ENCODE measurements at regions not wholly inside any gene's neighbourhood (a gene's known extent, or its start where the extent isn't known, plus 50 kb on each side); places are given as distances from the start of the nearest gene placed in this dataset.

- Histone ChIP-seq H3K27ac (no peak overlapping the region), H3K36me3 (no peaks in the 10 kb centered on the region), H3K9me3 (no peaks in the 10 kb centered on the region), H3K4me3 (no peak overlapping the region), H3K27me3 (replicated peaks; ENCODE audit: insufficient read depth) (no peaks in the 10 kb centered on the region), H3K4me1 (ENCODE audit: control insufficient read depth in 1 of 2, low read depth in 2 of 2) (peaks cover 0 to under 1% of the 10 kb centered on the region in 2 donors)
- no peak for DNase-seq (ENCODE audit: low spot score)
- ATAC-seq (ENCODE audit: insufficient number of reproducible peaks, low FRiP score, low read depth) = no peak
- TF ChIP-seq CTCF (IDR thresholded peaks at IDR 0.05) = no peak
Measured at GRCh38 chr5:128757196-128757959, 207.9 kb upstream of the SLC27A6 start.

- no peak for DNase-seq (ENCODE audit: low spot score)
- Histone ChIP-seq H3K36me3 (no peaks in the 10 kb centered on the region), H3K9me3 (no peaks in the 10 kb centered on the region), H3K27me3 (replicated peaks; ENCODE audit: insufficient read depth) (no peaks in the 10 kb centered on the region), H3K4me3 (no peak overlapping the region), H3K4me1 (ENCODE audit: control insufficient read depth in 1 of 2, low read depth in 2 of 2) (peaks cover 13 to 40% of the 10 kb centered on the region in 2 donors), H3K27ac (peak overlapping the region; percentile 60 to 61)
- no peak for TF ChIP-seq CTCF (IDR thresholded peaks at IDR 0.05)
- ATAC-seq (ENCODE audit: insufficient number of reproducible peaks, low FRiP score, low read depth) = no peak
Measured at GRCh38 chr5:128762661-128763306, 202.5 kb upstream of the SLC27A6 start.

- ATAC-seq (ENCODE audit: insufficient number of reproducible peaks, low FRiP score, low read depth) = no peak
- Histone ChIP-seq H3K4me1 (ENCODE audit: control insufficient read depth in 1 of 2, low read depth in 2 of 2) (peaks cover 13 to 40% of the 10 kb centered on the region in 2 donors), H3K4me3 (no peak overlapping the region), H3K27me3 (replicated peaks; ENCODE audit: insufficient read depth) (no peaks in the 10 kb centered on the region), H3K27ac (peak overlapping the region; percentile 60 to 61), H3K9me3 (no peaks in the 10 kb centered on the region), H3K36me3 (no peaks in the 10 kb centered on the region)
- no peak for DNase-seq (ENCODE audit: low spot score)
- TF ChIP-seq CTCF (IDR thresholded peaks at IDR 0.05) = no peak
Measured at GRCh38 chr5:128763321-128763720, 202.0 kb upstream of the SLC27A6 start.

GRCh38 chr5:128764601-128765310, 200.5 kb upstream of the SLC27A6 start:
- Histone ChIP-seq H3K4me1 (ENCODE audit: control insufficient read depth in 1 of 2, low read depth in 2 of 2) (peaks cover 13 to 40% of the 10 kb centered on the region in 2 donors), H3K4me3 (no peak overlapping the region), H3K36me3 (no peaks in the 10 kb centered on the region), H3K27ac (peak overlapping the region in 1 of 2 donors; percentile 34), H3K9me3 (no peaks in the 10 kb centered on the region), H3K27me3 (replicated peaks; ENCODE audit: insufficient read depth) (no peaks in the 10 kb centered on the region)
- ATAC-seq (ENCODE audit: insufficient number of reproducible peaks, low FRiP score, low read depth) (no peak), DNase-seq (ENCODE audit: low spot score) (no peak)
- no peak for TF ChIP-seq CTCF (IDR thresholded peaks at IDR 0.05)

DNA sequence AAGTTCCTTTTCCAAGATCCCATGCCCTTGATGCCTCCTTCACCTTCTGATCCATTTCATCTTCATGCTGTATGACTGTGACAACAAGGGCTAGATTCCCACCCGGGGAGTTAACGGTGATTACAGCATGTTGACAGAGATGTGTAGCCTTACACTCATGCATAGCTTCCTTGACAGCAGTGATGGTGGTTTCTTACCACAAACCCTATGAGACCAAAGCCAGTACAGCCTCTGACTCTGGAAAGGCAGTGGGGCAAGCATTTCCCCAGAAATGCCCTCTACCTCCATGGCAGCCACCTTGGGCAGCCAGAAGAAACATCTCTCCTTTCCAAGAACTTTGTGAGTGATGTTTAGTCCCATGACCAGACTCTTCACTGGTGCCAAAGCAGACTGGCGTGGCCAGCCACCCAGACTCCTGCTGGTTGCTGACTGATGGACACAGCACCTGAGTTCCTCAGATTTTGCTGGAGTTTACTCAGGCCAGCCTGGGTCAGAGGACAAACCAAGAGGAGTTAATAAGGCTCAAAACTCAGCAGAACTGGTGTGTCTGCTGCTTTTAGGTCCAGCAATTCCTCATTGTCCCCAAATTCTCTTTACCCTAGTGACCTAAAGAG, 199.7 kb upstream of the SLC27A6 start:
- DNase-seq (ENCODE audit: low spot score) (no peak), ATAC-seq (ENCODE audit: insufficient number of reproducible peaks, low FRiP score, low read depth) (no peak)
- no peak for TF ChIP-seq CTCF (IDR thresholded peaks at IDR 0.05)
- Histone ChIP-seq H3K4me3 (no peak overlapping the region), H3K9me3 (no peaks in the 10 kb centered on the region), H3K27ac (peak overlapping the region; percentile 15 to 44), H3K36me3 (no peaks in the 10 kb centered on the region), H3K27me3 (replicated peaks; ENCODE audit: insufficient read depth) (no peaks in the 10 kb centered on the region), H3K4me1 (ENCODE audit: control insufficient read depth in 1 of 2, low read depth in 2 of 2) (peaks cover 13 to 40% of the 10 kb centered on the region in 2 donors)
